ENCODE measurements at regions not wholly inside any gene's neighbourhood (a gene's known extent, or its start where the extent isn't known, plus 50 kb on each side); places are given as distances from the start of the nearest gene placed in this dataset.

DNA sequence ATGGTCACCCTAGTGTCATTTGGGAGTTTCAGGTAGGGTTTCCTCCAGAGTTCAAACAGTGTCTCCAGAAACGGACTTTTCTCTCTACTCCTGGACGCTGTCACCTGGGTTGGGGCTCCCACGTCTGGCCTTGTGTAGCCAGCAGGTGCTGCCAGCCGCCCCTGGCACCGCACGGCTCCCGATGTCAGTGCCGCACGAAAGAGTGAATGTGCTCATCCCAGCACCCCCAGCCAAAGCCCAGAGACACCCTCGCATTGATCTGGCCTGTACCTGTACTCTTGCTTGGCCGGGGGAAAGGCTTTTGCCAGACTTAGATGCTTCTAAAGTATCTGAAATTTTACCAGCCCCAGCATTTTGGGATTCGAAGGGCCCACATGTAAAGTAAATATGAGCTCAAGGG, 351.9 kb downstream of the C16orf95 start:
- Histone ChIP-seq H3K9me3 (no peaks in the 10 kb centered on the region), H3K36me3 (no peaks in the 10 kb centered on the region), H3K27ac (no peak overlapping the region), H3K4me1 (no peaks in the 10 kb centered on the region), H3K4me3 (no peak overlapping the region), H3K27me3 (ENCODE audit: low read depth) (peaks cover 11% of the 10 kb centered on the region)
- ATAC-seq (no peak), DNase-seq (no peak)
- intact Hi-C loops (cut with DNase I), result no loop called here
- TF ChIP-seq, protein P1, sequence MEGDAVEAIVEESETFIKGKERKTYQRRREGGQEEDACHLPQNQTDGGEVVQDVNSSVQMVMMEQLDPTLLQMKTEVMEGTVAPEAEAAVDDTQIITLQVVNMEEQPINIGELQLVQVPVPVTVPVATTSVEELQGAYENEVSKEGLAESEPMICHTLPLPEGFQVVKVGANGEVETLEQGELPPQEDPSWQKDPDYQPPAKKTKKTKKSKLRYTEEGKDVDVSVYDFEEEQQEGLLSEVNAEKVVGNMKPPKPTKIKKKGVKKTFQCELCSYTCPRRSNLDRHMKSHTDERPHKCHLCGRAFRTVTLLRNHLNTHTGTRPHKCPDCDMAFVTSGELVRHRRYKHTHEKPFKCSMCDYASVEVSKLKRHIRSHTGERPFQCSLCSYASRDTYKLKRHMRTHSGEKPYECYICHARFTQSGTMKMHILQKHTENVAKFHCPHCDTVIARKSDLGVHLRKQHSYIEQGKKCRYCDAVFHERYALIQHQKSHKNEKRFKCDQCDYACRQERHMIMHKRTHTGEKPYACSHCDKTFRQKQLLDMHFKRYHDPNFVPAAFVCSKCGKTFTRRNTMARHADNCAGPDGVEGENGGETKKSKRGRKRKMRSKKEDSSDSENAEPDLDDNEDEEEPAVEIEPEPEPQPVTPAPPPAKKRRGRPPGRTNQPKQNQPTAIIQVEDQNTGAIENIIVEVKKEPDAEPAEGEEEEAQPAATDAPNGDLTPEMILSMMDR (IDR thresholded peaks at IDR 0.05), result no peak

DNA sequence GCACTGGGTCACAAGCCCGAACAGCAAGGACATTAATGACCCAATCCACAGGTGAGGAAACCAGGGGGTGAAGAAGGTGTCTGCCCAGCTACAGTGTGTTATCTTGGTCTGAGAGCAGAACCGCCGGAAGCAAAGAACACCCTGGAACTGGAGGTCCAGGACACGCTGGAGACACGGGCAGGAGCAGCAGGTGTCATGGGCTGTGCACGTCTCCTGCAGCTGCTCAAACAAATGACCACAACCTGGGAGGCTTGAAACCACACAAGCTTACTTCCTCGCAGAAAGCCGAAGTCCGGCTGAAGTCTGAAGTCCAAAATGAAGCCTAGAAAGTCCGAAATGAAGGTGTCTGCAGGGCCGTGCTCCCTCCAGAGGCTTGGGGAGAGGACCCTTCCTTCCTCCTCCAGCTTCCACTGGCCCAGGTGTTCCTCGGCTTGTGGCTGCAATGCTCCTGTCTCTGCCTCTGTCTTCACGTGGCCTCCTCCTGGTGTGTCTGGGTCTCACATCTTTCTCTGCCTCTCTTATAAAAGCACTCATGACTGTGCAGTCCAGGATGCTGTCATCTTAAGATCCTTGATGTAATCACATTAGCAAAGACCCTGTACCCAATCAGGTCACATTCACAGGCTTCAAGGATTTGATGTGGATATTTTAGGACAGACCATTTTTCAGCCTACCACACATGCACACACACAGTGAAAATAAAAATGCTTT, 351.2 kb downstream of the C16orf95 start:
- DNase-seq (no peak), ATAC-seq (no peak)
- Histone ChIP-seq H3K4me3 (no peak overlapping the region), H3K36me3 (no peaks in the 10 kb centered on the region), H3K4me1 (no peaks in the 10 kb centered on the region), H3K9me3 (no peaks in the 10 kb centered on the region), H3K27me3 (ENCODE audit: low read depth) (peaks cover 9% of the 10 kb centered on the region), H3K27ac (no peak overlapping the region)
- TF ChIP-seq, protein P1 (IDR thresholded peaks at IDR 0.05), result no peak
- intact Hi-C loops (cut with DNase I), result no loop called here

DNA sequence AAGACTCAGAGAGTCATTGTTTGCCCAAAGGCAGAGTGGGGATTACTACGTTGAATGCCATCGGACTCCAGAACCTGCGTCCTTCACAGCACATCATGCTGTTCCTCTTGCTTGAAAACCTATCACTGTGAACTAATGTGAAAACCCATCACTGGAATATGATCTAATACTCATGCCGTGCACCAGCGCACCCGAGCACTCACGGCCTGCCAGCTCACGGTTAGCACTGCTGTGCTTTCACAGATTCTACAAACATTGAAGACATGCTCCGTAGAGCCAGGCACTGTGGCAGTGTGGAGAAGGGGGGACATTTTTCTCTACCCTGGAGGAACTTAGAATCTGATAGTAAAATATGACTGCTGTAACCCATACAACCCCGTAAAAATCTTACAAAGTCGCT, 350.4 kb downstream of the C16orf95 start:
- peaks cover 9% of the 10 kb centered on the region for H3K27me3 ChIP-seq (ENCODE audit: low read depth)
- H3K4me1 ChIP-seq, result no peaks in the 10 kb centered on the region
- TF ChIP-seq, protein P1 (IDR thresholded peaks at IDR 0.05), result no peak
- ATAC-seq, result no peak
- no peak overlapping the region for H3K27ac ChIP-seq
- no peak for DNase-seq
- H3K36me3 ChIP-seq, result no peaks in the 10 kb centered on the region
- H3K9me3 ChIP-seq, result no peaks in the 10 kb centered on the region
- H3K4me3 ChIP-seq, result no peak overlapping the region
- intact Hi-C loops (cut with DNase I), result no loop called here

DNA sequence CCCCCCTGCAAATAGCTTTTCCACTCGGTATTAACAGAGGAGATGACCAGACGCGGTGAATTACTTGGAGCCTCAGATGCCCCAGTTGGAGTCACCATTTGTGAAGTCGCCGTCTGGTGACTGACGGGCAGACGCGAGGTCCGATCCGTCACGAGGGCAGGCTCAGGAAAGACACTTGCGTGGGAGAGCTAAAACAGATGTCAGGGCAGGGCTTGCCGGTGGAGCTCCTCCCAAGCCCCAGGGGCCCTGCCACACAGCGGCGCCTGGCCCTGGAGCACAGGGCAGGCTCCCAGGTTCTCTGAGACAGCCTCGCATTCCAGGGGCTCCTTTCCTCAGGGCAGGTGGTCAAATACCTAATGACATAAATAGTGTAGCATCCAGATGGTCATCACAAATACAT, 348.3 kb downstream of the C16orf95 start:
- H3K27me3 ChIP-seq (ENCODE audit: low read depth), result peaks cover 8% of the 10 kb centered on the region
- intact Hi-C loops (cut with DNase I), result no loop called here
- H3K4me3 ChIP-seq, result no peak overlapping the region
- no peak overlapping the region for H3K27ac ChIP-seq
- H3K9me3 ChIP-seq, result no peaks in the 10 kb centered on the region
- DNase-seq, result no peak
- no peak for ATAC-seq
- TF ChIP-seq, protein P1 (IDR thresholded peaks at IDR 0.05), result no peak
- H3K36me3 ChIP-seq, result no peaks in the 10 kb centered on the region
- H3K4me1 ChIP-seq, result no peaks in the 10 kb centered on the region

DNA sequence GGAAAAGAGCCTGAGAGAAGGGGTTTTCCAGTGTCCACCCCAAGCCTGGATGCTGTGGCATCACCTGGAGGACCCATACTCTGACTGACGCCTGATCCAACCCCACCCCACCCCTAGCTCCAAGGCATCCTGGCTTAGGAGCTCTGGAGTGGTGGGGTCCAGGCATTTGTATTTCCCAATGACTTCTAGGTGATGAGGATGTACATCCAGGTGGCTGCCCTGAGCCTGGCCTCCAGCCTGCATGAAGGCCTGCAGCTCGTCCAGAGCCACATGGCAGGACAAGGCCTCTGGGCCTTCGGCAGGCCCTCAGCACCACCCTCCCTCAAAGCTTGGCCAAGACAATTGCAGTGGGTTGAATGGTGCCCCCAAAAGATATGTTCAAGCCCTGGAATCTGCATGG, 347.5 kb downstream of the C16orf95 start:
- no peaks in the 10 kb centered on the region for H3K4me1 ChIP-seq
- ATAC-seq (no peak), DNase-seq (no peak)
- H3K36me3 ChIP-seq, result no peaks in the 10 kb centered on the region
- no peak overlapping the region for H3K27ac ChIP-seq
- TF ChIP-seq, protein P1 (IDR thresholded peaks at IDR 0.05), result no peak
- no peaks in the 10 kb centered on the region for H3K9me3 ChIP-seq
- H3K4me3 ChIP-seq, result no peak overlapping the region
- intact Hi-C loops (cut with DNase I), result no loop called here
- H3K27me3 ChIP-seq (ENCODE audit: low read depth), result no peaks in the 10 kb centered on the region
